ENCODE measurements at regions not wholly inside any gene's neighbourhood (a gene's known extent, or its start where the extent isn't known, plus 50 kb on each side); places are given as distances from the start of the nearest gene placed in this dataset.
"Not testable (repeated sequence)": the region's sequence is repeated elsewhere in the genome, so short reads cannot be mapped to it uniquely, and the experiment has no call there.

- no peak for DNase-seq
Observed at GRCh38 chr15:99486371-99487336, 79.1 kb upstream of the MEF2A start.

DNA sequence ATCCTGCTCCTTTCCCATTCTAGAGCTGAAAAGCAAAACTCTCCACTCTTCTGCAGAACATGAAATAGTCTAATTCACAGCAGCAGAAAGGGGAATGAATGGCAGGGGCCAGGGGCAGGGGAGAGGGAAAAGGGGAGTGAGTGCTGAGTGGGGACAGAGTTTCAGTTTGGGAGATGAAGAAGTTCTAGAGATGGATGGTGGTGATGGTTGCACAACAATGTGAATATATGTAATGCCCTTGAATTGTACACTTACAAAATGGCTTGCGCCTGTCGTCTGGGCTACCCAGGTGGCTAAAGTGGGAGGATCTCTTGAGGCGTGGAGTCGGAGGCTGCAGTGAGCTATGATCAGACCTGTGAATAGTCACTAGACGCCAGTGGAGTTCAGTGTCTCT is 78.5 kb upstream of the MEF2A start:
- DNase-seq = no peak

- DNase-seq = no peak
Observed at GRCh38 chr15:99492275-99492674, 73.5 kb upstream of the MEF2A start.

DNA sequence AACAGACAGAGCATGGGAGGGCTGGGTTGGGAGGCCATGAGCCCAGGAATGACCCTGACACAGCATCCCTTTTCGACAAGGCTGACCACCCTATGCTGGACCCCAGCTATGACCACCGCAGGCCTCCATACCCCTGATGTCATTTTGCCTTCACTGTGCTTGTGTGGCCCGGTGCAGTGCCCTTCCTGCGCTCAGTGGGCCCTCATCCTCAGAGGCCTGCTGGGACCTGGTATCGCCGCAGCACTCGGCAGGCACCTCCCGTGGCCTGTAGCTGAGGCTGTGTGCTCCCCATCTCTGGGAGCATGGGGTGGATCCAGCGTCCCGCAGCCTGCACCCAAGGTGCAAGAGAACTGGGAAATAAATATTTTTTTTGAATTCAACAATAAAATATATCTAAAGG is 73.1 kb upstream of the MEF2A start:
- no peak for DNase-seq

- DNase-seq = no peak
Observed at GRCh38 chr15:99493461-99493860, 72.3 kb upstream of the MEF2A start.

GRCh38 chr15:99494536-99495233 is 71.1 kb upstream of the MEF2A start:
- not testable (repeated sequence) for DNase-seq

- DNase-seq = no peak
Observed at GRCh38 chr15:99495430-99496301, 70.1 kb upstream of the MEF2A start.

GRCh38 chr15:99496302-99496629 is 69.5 kb upstream of the MEF2A start:
- no peak for DNase-seq

GRCh38 chr15:99502182-99502581 is 63.6 kb upstream of the MEF2A start:
- peak; percentile 10 to 43 for DNase-seq

- DNase-seq = no peak
Observed at GRCh38 chr15:99502661-99503060, 63.1 kb upstream of the MEF2A start.

DNA sequence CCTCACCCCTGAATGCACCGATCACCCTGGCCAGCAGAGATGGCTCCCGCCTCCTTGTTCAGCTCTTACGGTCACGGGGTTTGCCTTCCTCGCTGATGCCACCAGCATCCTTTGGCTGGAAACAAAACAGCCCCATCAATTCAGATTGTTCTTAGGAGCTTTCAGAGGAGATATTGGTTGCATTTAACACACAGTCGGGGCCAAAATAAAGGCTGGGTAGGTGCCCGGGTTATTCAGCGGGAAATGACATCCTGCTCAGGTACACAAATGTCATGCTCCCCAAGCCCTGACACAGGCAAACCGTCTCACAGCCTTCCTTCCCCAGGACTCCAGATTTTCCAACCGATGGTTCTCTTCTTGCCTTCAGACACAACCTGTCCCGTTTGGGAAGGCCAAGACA is 62.4 kb upstream of the MEF2A start:
- no peak for DNase-seq

GRCh38 chr15:99504071-99504822 is 61.5 kb upstream of the MEF2A start:
- DNase-seq = peak in 1 of 2 donors; percentile 20

DNA sequence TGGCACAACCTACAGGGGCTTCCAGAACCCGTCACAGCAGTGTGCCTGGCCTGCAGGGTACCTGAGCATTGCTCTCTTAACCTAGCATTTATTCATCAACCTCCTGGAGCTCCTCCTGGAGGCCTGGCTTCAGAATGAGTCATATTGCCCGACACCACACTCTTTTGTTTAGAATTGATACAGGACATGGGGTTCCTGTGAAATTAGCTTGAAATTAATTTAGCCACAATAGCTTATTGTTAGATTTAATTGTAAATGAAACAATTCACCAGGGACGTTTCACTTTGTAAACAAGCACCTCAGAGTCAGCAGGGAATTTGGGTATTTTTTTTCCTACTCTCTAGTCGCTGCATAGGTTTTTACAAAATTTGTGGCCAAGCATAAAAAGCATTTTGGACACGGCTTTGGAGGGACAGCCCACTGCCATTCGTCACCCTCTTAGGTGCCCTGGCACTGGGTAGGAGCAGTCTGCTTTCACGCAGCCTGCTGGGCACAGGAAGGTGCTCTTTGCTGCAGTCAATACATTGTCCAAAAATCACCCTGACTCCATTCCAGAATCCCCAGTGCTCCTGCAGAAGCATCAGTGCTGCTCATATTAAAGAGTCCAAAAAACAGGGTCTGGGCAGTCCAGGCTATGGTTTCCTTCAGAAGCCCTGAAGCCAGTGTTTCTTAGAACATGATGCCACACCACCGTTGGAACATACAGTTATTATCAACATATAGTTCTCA is 60.8 kb upstream of the MEF2A start:
- DNase-seq = no peak

DNA sequence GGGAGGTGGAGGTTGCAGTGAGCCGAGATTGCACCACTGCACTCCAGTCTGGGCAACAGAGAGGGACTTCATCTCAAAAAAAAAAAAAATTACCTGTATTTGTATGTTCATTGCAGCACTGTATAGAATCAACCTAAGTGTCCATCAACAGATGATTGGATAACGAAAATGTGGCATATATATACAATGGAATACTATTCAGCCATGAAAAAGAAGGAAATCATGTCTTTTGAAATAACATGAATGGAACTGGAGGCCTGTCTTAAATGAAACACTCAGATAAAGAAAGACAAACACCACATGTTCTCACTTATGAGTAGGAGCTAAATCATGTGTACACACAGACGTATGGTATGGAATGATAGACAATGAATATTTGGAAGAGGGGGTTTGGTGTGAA is 59.4 kb upstream of the MEF2A start:
- no peak for DNase-seq

DNA sequence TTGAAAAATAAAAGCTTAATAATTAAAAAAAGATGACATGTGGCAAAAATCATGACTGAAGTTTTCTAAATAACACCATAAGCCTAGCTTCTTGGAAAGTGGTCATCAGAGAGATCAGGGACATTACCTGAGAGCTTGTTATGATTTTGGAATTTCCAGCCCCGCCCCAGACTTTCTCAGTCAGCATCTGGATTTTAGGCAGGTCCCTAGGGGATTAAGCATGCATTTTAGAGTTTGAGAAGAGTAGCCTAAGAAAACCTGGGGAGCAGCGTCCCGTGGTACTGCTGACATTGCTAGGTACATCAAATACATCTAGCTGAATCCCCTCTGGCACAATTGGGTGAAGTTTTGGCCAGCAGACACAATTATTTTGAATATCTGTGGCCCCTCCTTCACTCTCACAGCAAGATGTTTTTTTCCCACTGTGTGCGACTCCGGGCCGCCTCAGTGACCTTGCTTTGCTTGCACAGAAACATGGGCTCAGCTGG is 58.7 kb upstream of the MEF2A start:
- DNase-seq = no peak

- no peak for DNase-seq
Observed at GRCh38 chr15:99507504-99508310, 58.1 kb upstream of the MEF2A start.

GRCh38 chr15:99508311-99508645 is 57.5 kb upstream of the MEF2A start:
- no peak for DNase-seq

- DNase-seq = no peak
Observed at GRCh38 chr15:99508852-99509251, 56.9 kb upstream of the MEF2A start.

- peak in 1 of 2 donors; percentile 23 for DNase-seq
Observed at GRCh38 chr15:99509686-99510461, 55.9 kb upstream of the MEF2A start.

- DNase-seq = no peak
Observed at GRCh38 chr15:99511531-99511865, 54.3 kb upstream of the MEF2A start.

All from CD4-positive, alpha-beta T cell treated with Interferon alpha-2 for 1 hour (primary cell).